K562 (cell line): ENCODE measurements at regions not wholly inside any gene's neighbourhood (a gene's known extent, or its start where the extent isn't known, plus 50 kb on each side); places are given as distances from the start of the nearest gene placed in this dataset.

Source experiments
- ATAC-seq: fragments of 200-7000 bp; cut with Tn5 transposase; 3 replicates; pipeline ENCODE4 v1.9.1; 2020; ENCODE audit warnings: moderate library complexity
- BruUV-seq: library from RNA; stranded (reverse); fragments of 400-500 nt; replicated peaks from 2 replicates; lab custom pipeline; 2021; lab: Mats Ljungman, UMichigan
- CTCF ChIA-PET: fragments of 300-600 bp; formaldehyde crosslinking; extraction: SDS; loops from one replicate; lab custom pipeline; 2021; ENCODE audit warnings: low intra/inter-chr PET ratio; lab: Yijun Ruan, JAX
- POLR2A ChIA-PET: fragments of 300-600, 350-650 bp; sonication (Branson Sonifier 250); formaldehyde crosslinking; extraction: SDS; loops from one replicate; lab custom pipeline; 2021; ENCODE audit warnings: antibody characterized with exemption, inconsistent platforms; lab: Yijun Ruan, JAX
- DNase-seq, 4 experiments: peaks; one replicate each; pipeline versions ENCODE4 v3.0.0 to v3.0.0-alpha.2; 2011 to 2018; ENCODE audit warnings: low spot score in 3 of 4, mixed read lengths in 3 of 4; ENCODE audit errors: extremely low read depth in 1 of 4
- FAIRE-seq: peaks from 2 replicates; lab custom pipeline; 2011; peaks lifted over from hg19 to GRCh38; lab: Jason Lieb, UNC
- H2AFZ ChIP-seq: 2 replicates; pipeline ENCODE4 v1.6.0; 2011; ENCODE audit warnings: low read depth, low read length, control low read depth, inconsistent platforms
- H3K27ac ChIP-seq: fragments of 200-600 bp; 3 replicates; pipeline ENCODE4 v1.8.0; 2011; ENCODE audit warnings: low read depth, mild to moderate bottlenecking, control low read depth, inconsistent platforms, low read length, moderate library complexity, mixed read lengths; ENCODE audit errors: extremely low read depth
- H3K27me3 ChIP-seq, 2 experiments: fragments of 300-600 bp in 1 of 2; 2 replicates in 1 of 2; 3 replicates in 1 of 2; pipeline versions ENCODE4 v1.6.0 to v1.8.0; 2011; ENCODE audit warnings: inconsistent platforms in 2 of 2, low read length in 2 of 2, mild to moderate bottlenecking in 1 of 2, mixed read lengths in 1 of 2, moderate library complexity in 1 of 2; ENCODE audit not compliant: control insufficient read depth in 2 of 2, insufficient read depth in 2 of 2
- H3K36me3 ChIP-seq: fragments of 300-600 bp; 3 replicates; pipeline ENCODE4 v1.8.0; 2011; ENCODE audit warnings: mild to moderate bottlenecking, low read length, inconsistent platforms; ENCODE audit not compliant: control insufficient read depth, insufficient read depth
- H3K4me1 ChIP-seq, 2 experiments: fragments of 200-600 bp in 1 of 2; replicated peaks in 1 of 2; 2 replicates in 1 of 2; 3 replicates in 1 of 2; pipeline versions ENCODE4 v1.5.1 to v1.8.0; 2011; ENCODE audit warnings: inconsistent platforms in 2 of 2, low read length in 2 of 2, mild to moderate bottlenecking in 1 of 2, mixed read lengths in 1 of 2, moderate library complexity in 1 of 2; ENCODE audit not compliant: control insufficient read depth in 2 of 2, insufficient read depth in 2 of 2
- H3K4me2 ChIP-seq: 2 replicates; pipeline ENCODE4 v1.6.1; 2011; ENCODE audit warnings: low read length, control low read depth, inconsistent platforms, mixed read lengths; ENCODE audit not compliant: insufficient read depth
- H3K4me3 ChIP-seq: fragments of 200-600 bp; sonication (generic), shearing (Covaris generic); 2 replicates; pipeline ENCODE4 v1.5.1; 2016; ENCODE audit warnings: control low read depth, inconsistent platforms
- H3K79me2 ChIP-seq: fragments of 200-600 bp; 3 replicates; pipeline ENCODE4 v1.8.0; 2011; ENCODE audit warnings: low read length, inconsistent platforms; ENCODE audit not compliant: control insufficient read depth, insufficient read depth
- H3K9ac ChIP-seq, 2 experiments: 2 replicates each; pipeline versions ENCODE4 v1.6.0 to v1.6.1; 2011; ENCODE audit warnings: low read depth in 2 of 2, low read length in 2 of 2, control low read depth in 1 of 2, inconsistent platforms in 1 of 2, mild to moderate bottlenecking in 1 of 2, mixed read lengths in 1 of 2; ENCODE audit not compliant: insufficient read depth in 1 of 2
- H3K9me1 ChIP-seq: one replicate; pipeline ENCODE4 v1.6.0; 2011; ENCODE audit warnings: inconsistent platforms, mild to moderate bottlenecking, low read length, moderate library complexity; ENCODE audit not compliant: control insufficient read depth, insufficient read depth
- H3K9me3 ChIP-seq: replicated peaks from 2 replicates; pipeline ENCODE4 v1.5.1; 2011; ENCODE audit warnings: low read depth, low read length, inconsistent platforms; ENCODE audit not compliant: control insufficient read depth, insufficient read depth
- H4K20me1 ChIP-seq: replicated peaks from 2 replicates; pipeline ENCODE4 v1.6.1; 2011; ENCODE audit warnings: low read length, inconsistent platforms, mixed read lengths; ENCODE audit not compliant: control insufficient read depth, insufficient read depth
- CBFB ChIP-seq: sonication (generic); formaldehyde crosslinking; IDR thresholded peaks from 2 replicates; pipeline ENCODE4 v1.4.0; 2020; ENCODE audit warnings: mild to moderate bottlenecking, missing genetic modification reagents
- ELF1 ChIP-seq: fragments of 200-800 bp; sonication (Bioruptor generic); IDR thresholded peaks from 2 replicates; pipeline ENCODE4 v1.6.1; 2016; ENCODE audit warnings: missing genetic modification characterization, missing compliant biosample characterization
- EWSR1 ChIP-seq: fragments of 450-650 bp; IDR thresholded peaks from 2 replicates; pipeline ENCODE4 v1.6.1; 2018; ENCODE audit warnings: borderline replicate concordance, mild to moderate bottlenecking, low read depth, moderate library complexity; ENCODE audit not compliant: partially characterized antibody
- GABPA ChIP-seq: fragments of 200-800 bp; sonication (Bioruptor generic); conservative IDR thresholded peaks from 2 replicates; pipeline ENCODE4 v1.6.1; 2016; ENCODE audit warnings: low read depth, missing genetic modification characterization, missing compliant biosample characterization
- GMEB1 ChIP-seq: fragments of 250-450 bp; sonication (Bioruptor Pico); IDR thresholded peaks from 2 replicates; pipeline ENCODE4 v1.4.0; 2020; ENCODE audit warnings: mild to moderate bottlenecking
- HDAC8 ChIP-seq: fragments of 450-650 bp; IDR thresholded peaks from 2 replicates; pipeline ENCODE4 v1.6.1; 2016; ENCODE audit warnings: mild to moderate bottlenecking, missing genetic modification characterization, moderate library complexity, missing compliant biosample characterization
- MAFK ChIP-seq: IDR thresholded peaks from 2 replicates; pipeline ENCODE4 v1.6.1; 2011; ENCODE audit warnings: low read length, improper control_type of control experiment
- MEF2D ChIP-seq: conservative IDR thresholded peaks from 2 replicates; pipeline ENCODE4 v1.6.1; 2016; ENCODE audit warnings: low read depth, missing genetic modification characterization, missing compliant biosample characterization
- MTA2 ChIP-seq: fragments of 450-650 bp; IDR thresholded peaks from 2 replicates; pipeline ENCODE4 v1.6.1; 2016; ENCODE audit warnings: low read depth
- NFE2L1 ChIP-seq: fragments of 450-650 bp; IDR thresholded peaks from 2 replicates; pipeline ENCODE4 v1.6.1; 2016; ENCODE audit warnings: missing genetic modification characterization, low read depth, mild to moderate bottlenecking, missing compliant biosample characterization, moderate library complexity, borderline replicate concordance
- NFXL1 ChIP-seq: fragments of 450-650 bp; formaldehyde crosslinking; IDR thresholded peaks from 2 replicates; pipeline ENCODE4 v1.4.0; 2021; ENCODE audit warnings: mild to moderate bottlenecking
- NR4A1 ChIP-seq, 2 experiments: fragments of 250-450 bp in 1 of 2; fragments of 450-650 bp in 1 of 2; sonication (Bioruptor Pico) in 1 of 2; IDR thresholded peaks; 2 replicates each; pipeline versions ENCODE4 v1.4.0 to v1.6.1; 2016 to 2020; ENCODE audit warnings: mild to moderate bottlenecking in 2 of 2, missing compliant biosample characterization in 1 of 2, missing genetic modification characterization in 1 of 2, moderate library complexity in 1 of 2
- SMARCE1 ChIP-seq: fragments of 450-650 bp; IDR thresholded peaks from 2 replicates; pipeline ENCODE4 v1.7.1; 2016; ENCODE audit warnings: mild to moderate bottlenecking
- SOX6 ChIP-seq: fragments of 450-650 bp; IDR thresholded peaks from 2 replicates; pipeline ENCODE4 v1.6.1; 2014; ENCODE audit warnings: mild to moderate bottlenecking
- SP2 ChIP-seq: IDR thresholded peaks from 2 replicates; pipeline ENCODE4 v1.6.1; 2011; ENCODE audit warnings: mild to moderate bottlenecking, low read depth, low read length, moderate library complexity; ENCODE audit not compliant: poor library complexity, severe bottlenecking; ENCODE audit errors: extremely low read depth
- SRSF9 ChIP-seq: fragments of 200-400 bp; formaldehyde crosslinking; IDR thresholded peaks from 2 replicates; pipeline ENCODE4 v1.6.1; 2017; ENCODE audit warnings: low read depth, low read length, borderline replicate concordance
- STAT5A ChIP-seq: IDR thresholded peaks from 2 replicates; pipeline ENCODE4 v1.6.1; 2012; ENCODE audit warnings: low read length, inconsistent platforms, borderline replicate concordance
- TAF9B ChIP-seq: fragments of 450-650 bp; IDR thresholded peaks from 2 replicates; pipeline ENCODE4 v1.6.1; 2018; ENCODE audit warnings: mild to moderate bottlenecking; ENCODE audit not compliant: partially characterized antibody
- WHSC1 ChIP-seq: IDR thresholded peaks from one replicate; pipeline ENCODE4 v1.6.1; 2012; ENCODE audit warnings: low read length, control low read depth, inconsistent platforms
- ZC3H8 ChIP-seq: fragments of 450-650 bp; IDR thresholded peaks from 2 replicates; pipeline ENCODE4 v1.6.1; 2017
- ZNF586 ChIP-seq: fragments of 450-650 bp; formaldehyde crosslinking; conservative IDR thresholded peaks from 2 replicates; pipeline ENCODE4 v1.4.0; 2020; ENCODE audit warnings: mild to moderate bottlenecking, moderate library complexity
- WGBS: fragments of 100-300 bp; shearing (Covaris generic); methylation state at CpG from one replicate; pipeline ENCODE4 v1.1.6; 2016; ENCODE audit warnings: low coverage, mixed read lengths; ENCODE audit not compliant: insufficient coverage; ENCODE audit errors: missing lambda C conversion rate; 5-methylcytosine and 5-hydroxymethylcytosine counted together
- in situ Hi-C: fragments of 300-500 bp; cut with MboI; formaldehyde crosslinking; loops from 4 replicates; pipeline ENCODE4 v1.15.0; 2018; ENCODE audit warnings: inconsistent platforms, mixed read lengths
- intact Hi-C: fragments of 100-400 bp; cut with micrococcal nuclease; formaldehyde crosslinking; loops from 2 replicates; pipeline ENCODE4 v1.14.2; 2022

- TF ChIP-seq GMEB1, result no peak
- TF ChIP-seq EWSR1, result no peak
- no peak for TF ChIP-seq WHSC1
- TF ChIP-seq GABPA (tag), result no peak
- TF ChIP-seq ZC3H8, result no peak
These were observed 446.6 kb upstream of the SORCS1 start (continued) for GRCh38 chr10:107611115-107611514.

GRCh38 chr10:107589081-107589480 lies 424.6 kb upstream of the SORCS1 start:
- H3K27ac ChIP-seq, result no peak overlapping the region
- ChIA-PET POLR2A (no interaction called here), CTCF (no interaction called here)
- intact Hi-C loops, result no loop called here
- H3K9me1 ChIP-seq, result no peaks in the 10 kb centered on the region
- H3K79me2 ChIP-seq, result no peaks in the 10 kb centered on the region
- H3K9me3 ChIP-seq, result no peaks in the 10 kb centered on the region
- TF ChIP-seq STAT5A (no peak), MTA2 (no peak), NFXL1 (CRISPR knock-in tag) (no peak), NR4A1 (CRISPR knock-in tag; IDR thresholded peaks at IDR 0.05) (no peak), NR4A1 (tag; IDR thresholded peaks at IDR 0.05) (no peak), CBFB (CRISPR knock-in tag) (no peak), SP2 (no peak), HDAC8 (tag) (no peak), NFE2L1 (tag) (no peak), ZNF586 (no peak), ELF1 (tag) (no peak), TAF9B (no peak), SMARCE1 (no peak), SOX6 (no peak), SRSF9 (no peak), MEF2D (tag) (no peak), MAFK (no peak)
- TF ChIP-seq, all 486 proteins: peak for 0
- Histone ChIP-seq H3K9ac (no peak overlapping the region), H4K20me1 (no peaks in the 10 kb centered on the region), H3K27me3 (no peaks in the 10 kb centered on the region), H3K4me2 (no peak overlapping the region), H3K36me3 (no peaks in the 10 kb centered on the region), H3K4me3 (no peak overlapping the region), H2AFZ (no peak overlapping the region), H3K4me1 (no peaks in the 10 kb centered on the region)
- DNase-seq (no peak), ATAC-seq (no peak), FAIRE-seq (no peak)
- 0% methylated on average over 3 of the region's 3 CpGs for WGBS
- no TSS peak for BruUV-seq
- in situ Hi-C loops, result no loop called here
